Neural progenitor cell (in vitro differentiated cells): ENCODE measurements at regions not wholly inside any gene's neighbourhood (a gene's known extent, or its start where the extent isn't known, plus 50 kb on each side); places are given as distances from the start of the nearest gene placed in this dataset.

Experiments
- DNase-seq: peaks from one replicate; pipeline ENCODE4 v3.0.0-alpha.2; 2016; ENCODE audit warnings: low spot score
- H2AFZ ChIP-seq: fragments of 200-600 bp; sonication (generic); replicated peaks from 2 replicates; pipeline ENCODE4 v1.6.1; 2016; ENCODE audit warnings: antibody characterized with exemption
- H3F3A ChIP-seq: fragments of 200-600 bp; sonication (generic); 2 replicates; pipeline ENCODE4 v1.6.1; 2016; ENCODE audit warnings: antibody characterized with exemption, low read depth
- H3K27ac ChIP-seq: fragments of 200-600 bp; sonication (generic); 2 replicates; pipeline ENCODE4 v1.5.1; 2016; ENCODE audit warnings: mild to moderate bottlenecking
- H3K27me3 ChIP-seq: fragments of 200-600 bp; sonication (generic); 2 replicates; pipeline ENCODE4 v1.6.1; 2016; ENCODE audit warnings: mild to moderate bottlenecking, moderate library complexity
- H3K36me3 ChIP-seq: fragments of 200-600 bp; sonication (generic); 2 replicates; pipeline ENCODE4 v1.5.1; 2016
- H3K4me1 ChIP-seq: fragments of 200-600 bp; sonication (generic); 2 replicates; pipeline ENCODE4 v1.6.1; 2016; ENCODE audit warnings: mixed run types
- H3K4me2 ChIP-seq: fragments of 200-600 bp; sonication (generic); 2 replicates; pipeline ENCODE4 v1.6.1; 2016
- H3K4me3 ChIP-seq: fragments of 200-600 bp; sonication (generic); 2 replicates; pipeline ENCODE4 v1.5.1; 2016
- H3K79me2 ChIP-seq: fragments of 200-600 bp; sonication (generic); 2 replicates; pipeline ENCODE4 v1.6.1; 2016; ENCODE audit warnings: low read depth
- H3K9ac ChIP-seq: fragments of 200-600 bp; sonication (generic); 2 replicates; pipeline ENCODE4 v1.6.1; 2016
- H3K9me3 ChIP-seq: fragments of 200-600 bp; sonication (generic); 2 replicates; pipeline ENCODE4 v1.5.1; 2016; ENCODE audit warnings: low read depth
- H4K20me1 ChIP-seq: fragments of 200-600 bp; sonication (generic); 2 replicates; pipeline ENCODE4 v1.6.1; 2016; ENCODE audit warnings: low read depth
- H3K27ac Mint-ChIP-seq: 3 replicates; pipeline ENCODE4 v1.8.0; 2021; ENCODE audit warnings: mixed read lengths
- H3K27me3 Mint-ChIP-seq: 2 replicates; pipeline ENCODE4 v1.8.0; 2022; ENCODE audit warnings: low read depth, mild to moderate bottlenecking, inconsistent platforms, moderate library complexity, mixed read lengths; ENCODE audit not compliant: insufficient read depth
- H3K36me3 Mint-ChIP-seq: 3 replicates; pipeline ENCODE4 v1.8.0; 2021; ENCODE audit warnings: mixed read lengths
- H3K4me1 Mint-ChIP-seq: 3 replicates; pipeline ENCODE4 v1.8.0; 2021; ENCODE audit warnings: mixed read lengths
- H3K4me3 Mint-ChIP-seq: 3 replicates; pipeline ENCODE4 v1.8.0; 2021; ENCODE audit warnings: mild to moderate bottlenecking, moderate library complexity, mixed read lengths
- H3K9me3 Mint-ChIP-seq: 3 replicates; pipeline ENCODE4 v1.8.0; 2020; ENCODE audit warnings: mixed read lengths
- CTCF ChIP-seq: fragments of 200-600 bp; sonication (generic); IDR thresholded peaks from 2 replicates; pipeline ENCODE4 v1.5.1; 2017; ENCODE audit warnings: antibody characterized with exemption, mild to moderate bottlenecking
- EZH2 ChIP-seq: fragments of 200-600 bp; sonication (generic); IDR thresholded peaks from 2 replicates; pipeline ENCODE4 v1.6.1; 2017; ENCODE audit warnings: antibody characterized with exemption, mild to moderate bottlenecking, moderate library complexity
- EZH2phosphoT487 ChIP-seq: fragments of 200-600 bp; sonication (generic); IDR thresholded peaks from 2 replicates; pipeline ENCODE4 v1.6.1; 2017; ENCODE audit warnings: antibody characterized with exemption

GRCh38 chr5:106106384-106106783, 1564.4 kb downstream of the EFNA5 start:
- Mint-ChIP-seq H3K36me3 (no peaks in the 10 kb centered on the region), H3K4me1 (no peaks in the 10 kb centered on the region), H3K27ac (no peak overlapping the region), H3K27me3 (no peaks in the 10 kb centered on the region), H3K4me3 (no peak overlapping the region), H3K9me3 (no peaks in the 10 kb centered on the region)
- H3K9me3 ChIP-seq, result no peaks in the 10 kb centered on the region
- no peak overlapping the region for H3K4me2 ChIP-seq
- TF ChIP-seq EZH2phosphoT487, result no peak
- no peak for TF ChIP-seq EZH2
- TF ChIP-seq CTCF, result no peak
- no peaks in the 10 kb centered on the region for H3K79me2 ChIP-seq
- no peak overlapping the region for H2AFZ ChIP-seq
- H3K4me1 ChIP-seq, result no peaks in the 10 kb centered on the region
- no peak overlapping the region for H3K9ac ChIP-seq
- no peaks in the 10 kb centered on the region for H4K20me1 ChIP-seq
- no peaks in the 10 kb centered on the region for H3K27me3 ChIP-seq
- no peaks in the 10 kb centered on the region for H3K36me3 ChIP-seq
- no peak for DNase-seq
- no peak overlapping the region for H3K27ac ChIP-seq
- H3F3A ChIP-seq, result no peaks in the 10 kb centered on the region
- no peak overlapping the region for H3K4me3 ChIP-seq

GRCh38 chr5:106097340-106097739, 1573.4 kb downstream of the EFNA5 start:
- H3K27me3 Mint-ChIP-seq, result peaks cover 2% of the 10 kb centered on the region
- H3K9me3 Mint-ChIP-seq, result no peaks in the 10 kb centered on the region
- no peak overlapping the region for H3K27ac ChIP-seq
- TF ChIP-seq CTCF, result no peak
- DNase-seq, result no peak
- H3F3A ChIP-seq, result no peaks in the 10 kb centered on the region
- no peak overlapping the region for H3K9ac ChIP-seq
- no peaks in the 10 kb centered on the region for H3K36me3 Mint-ChIP-seq
- H3K36me3 ChIP-seq, result no peaks in the 10 kb centered on the region
- no peaks in the 10 kb centered on the region for H3K9me3 ChIP-seq
- no peak overlapping the region for H2AFZ ChIP-seq
- H3K27me3 ChIP-seq, result no peaks in the 10 kb centered on the region
- H3K4me1 Mint-ChIP-seq, result peaks cover 6% of the 10 kb centered on the region
- H4K20me1 ChIP-seq, result no peaks in the 10 kb centered on the region
- H3K4me3 Mint-ChIP-seq, result no peak overlapping the region
- no peaks in the 10 kb centered on the region for H3K79me2 ChIP-seq
- H3K27ac Mint-ChIP-seq, result no peak overlapping the region
- no peak overlapping the region for H3K4me3 ChIP-seq
- H3K4me1 ChIP-seq, result no peaks in the 10 kb centered on the region
- H3K4me2 ChIP-seq, result no peak overlapping the region

- peaks cover 2% of the 10 kb centered on the region for H3K4me1 ChIP-seq
- DNase-seq, result no peak
- no peak overlapping the region for H3K4me3 ChIP-seq
- TF ChIP-seq CTCF, result no peak
- no peak for TF ChIP-seq EZH2
- no peak for TF ChIP-seq EZH2phosphoT487
- Mint-ChIP-seq H3K9me3 (no peaks in the 10 kb centered on the region), H3K27me3 (no peaks in the 10 kb centered on the region), H3K36me3 (no peaks in the 10 kb centered on the region), H3K4me3 (no peak overlapping the region), H3K4me1 (peaks cover 6% of the 10 kb centered on the region), H3K27ac (no peak overlapping the region)
- H2AFZ ChIP-seq, result no peak overlapping the region
- H4K20me1 ChIP-seq, result no peaks in the 10 kb centered on the region
- H3K9ac ChIP-seq, result no peak overlapping the region
- H3K9me3 ChIP-seq, result no peaks in the 10 kb centered on the region
- H3K27me3 ChIP-seq, result no peaks in the 10 kb centered on the region
- H3K36me3 ChIP-seq, result no peaks in the 10 kb centered on the region
- no peaks in the 10 kb centered on the region for H3F3A ChIP-seq
- no peaks in the 10 kb centered on the region for H3K79me2 ChIP-seq
- no peak overlapping the region for H3K4me2 ChIP-seq
- H3K27ac ChIP-seq, result no peak overlapping the region
Observed at GRCh38 chr5:106094839-106095238, 1575.9 kb downstream of the EFNA5 start.

- Mint-ChIP-seq H3K4me3 (no peak overlapping the region), H3K9me3 (no peaks in the 10 kb centered on the region), H3K27me3 (no peaks in the 10 kb centered on the region), H3K4me1 (peaks cover 9% of the 10 kb centered on the region), H3K36me3 (no peaks in the 10 kb centered on the region), H3K27ac (no peak overlapping the region)
- H2AFZ ChIP-seq, result no peak overlapping the region
- H3K27me3 ChIP-seq, result no peaks in the 10 kb centered on the region
- H3K79me2 ChIP-seq, result no peaks in the 10 kb centered on the region
- H3K36me3 ChIP-seq, result no peaks in the 10 kb centered on the region
- DNase-seq, result no peak
- H3K27ac ChIP-seq, result no peak overlapping the region
- TF ChIP-seq EZH2, result no peak
- no peak for TF ChIP-seq EZH2phosphoT487
- TF ChIP-seq CTCF, result no peak
- no peaks in the 10 kb centered on the region for H4K20me1 ChIP-seq
- H3K9ac ChIP-seq, result no peak overlapping the region
- H3K4me1 ChIP-seq, result peaks cover 7% of the 10 kb centered on the region
- H3K4me2 ChIP-seq, result no peak overlapping the region
- H3K4me3 ChIP-seq, result no peak overlapping the region
- H3K9me3 ChIP-seq, result no peaks in the 10 kb centered on the region
- no peaks in the 10 kb centered on the region for H3F3A ChIP-seq
Observed at GRCh38 chr5:106094204-106094607, 1576.5 kb downstream of the EFNA5 start.
